PFSK-1 (cell line): ENCODE measurements at regions not wholly inside any gene's neighbourhood (a gene's known extent, or its start where the extent isn't known, plus 50 kb on each side); places are given as distances from the start of the nearest gene placed in this dataset.

Experiments
- FOXP2 ChIP-seq: optimal IDR thresholded peaks from 2 replicates; pipeline ENCODE3; 2011; ENCODE audit warnings: borderline replicate concordance, control low read depth, inconsistent platforms; ENCODE audit not compliant: insufficient read depth; ENCODE audit errors: extremely low read length, extremely low read depth
- POLR2AphosphoS5 ChIP-seq: IDR thresholded peaks from 2 replicates; pipeline ENCODE4 v1.6.1; 2012; ENCODE audit warnings: low read depth, mild to moderate bottlenecking, control low read depth, low read length, moderate library complexity
- SIN3A ChIP-seq: IDR thresholded peaks from 2 replicates; pipeline ENCODE4 v1.6.1; 2012; ENCODE audit warnings: mild to moderate bottlenecking, low read length, moderate library complexity, borderline replicate concordance; ENCODE audit not compliant: insufficient read depth
- TAF1 ChIP-seq: IDR thresholded peaks from 2 replicates; pipeline ENCODE4 v1.6.1; 2012; ENCODE audit warnings: low read length, control low read depth, borderline replicate concordance; ENCODE audit not compliant: insufficient read depth
- TF ChIP-seq, protein P1 (sequence below), 2 experiments: IDR thresholded peaks; 2 replicates each; pipeline versions ENCODE4 v1.6.1 to v1.8.0; 2011 to 2012; ENCODE audit warnings: low read depth in 2 of 2, low read length in 2 of 2, control low read depth in 1 of 2, inconsistent platforms in 1 of 2, mild to moderate bottlenecking in 1 of 2, moderate library complexity in 1 of 2; ENCODE audit not compliant: insufficient read depth in 1 of 2

DNA sequence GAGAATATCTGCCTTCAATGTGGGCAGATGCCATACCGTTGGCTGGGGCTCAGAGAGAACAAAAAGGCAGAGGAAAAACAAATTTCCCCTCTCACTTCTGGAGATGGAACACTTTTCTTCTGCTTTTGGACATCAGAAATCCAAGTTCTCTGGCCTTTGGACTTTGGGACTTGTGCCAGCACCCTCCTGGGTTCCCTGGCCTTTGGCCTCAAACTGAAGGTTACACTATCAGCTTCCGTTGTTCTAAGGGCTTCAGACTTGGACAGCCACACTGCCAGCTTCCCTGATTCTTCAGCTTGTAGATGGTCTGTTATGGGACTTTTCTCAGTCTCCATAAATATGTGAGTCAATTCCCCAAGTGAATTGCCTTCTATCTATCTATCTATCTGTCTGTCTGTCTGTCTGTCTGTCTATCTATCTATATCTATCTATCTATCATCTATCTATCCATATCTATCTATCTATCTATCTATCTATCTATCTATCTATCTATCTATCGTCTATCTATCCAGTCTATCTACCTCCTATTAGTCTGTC, 778.1 kb upstream of the TMPRSS15 start:
- TF ChIP-seq SIN3A, result no peak
- no peak for TF ChIP-seq FOXP2
- no peak for TF ChIP-seq POLR2AphosphoS5
- TF ChIP-seq, protein P1, sequence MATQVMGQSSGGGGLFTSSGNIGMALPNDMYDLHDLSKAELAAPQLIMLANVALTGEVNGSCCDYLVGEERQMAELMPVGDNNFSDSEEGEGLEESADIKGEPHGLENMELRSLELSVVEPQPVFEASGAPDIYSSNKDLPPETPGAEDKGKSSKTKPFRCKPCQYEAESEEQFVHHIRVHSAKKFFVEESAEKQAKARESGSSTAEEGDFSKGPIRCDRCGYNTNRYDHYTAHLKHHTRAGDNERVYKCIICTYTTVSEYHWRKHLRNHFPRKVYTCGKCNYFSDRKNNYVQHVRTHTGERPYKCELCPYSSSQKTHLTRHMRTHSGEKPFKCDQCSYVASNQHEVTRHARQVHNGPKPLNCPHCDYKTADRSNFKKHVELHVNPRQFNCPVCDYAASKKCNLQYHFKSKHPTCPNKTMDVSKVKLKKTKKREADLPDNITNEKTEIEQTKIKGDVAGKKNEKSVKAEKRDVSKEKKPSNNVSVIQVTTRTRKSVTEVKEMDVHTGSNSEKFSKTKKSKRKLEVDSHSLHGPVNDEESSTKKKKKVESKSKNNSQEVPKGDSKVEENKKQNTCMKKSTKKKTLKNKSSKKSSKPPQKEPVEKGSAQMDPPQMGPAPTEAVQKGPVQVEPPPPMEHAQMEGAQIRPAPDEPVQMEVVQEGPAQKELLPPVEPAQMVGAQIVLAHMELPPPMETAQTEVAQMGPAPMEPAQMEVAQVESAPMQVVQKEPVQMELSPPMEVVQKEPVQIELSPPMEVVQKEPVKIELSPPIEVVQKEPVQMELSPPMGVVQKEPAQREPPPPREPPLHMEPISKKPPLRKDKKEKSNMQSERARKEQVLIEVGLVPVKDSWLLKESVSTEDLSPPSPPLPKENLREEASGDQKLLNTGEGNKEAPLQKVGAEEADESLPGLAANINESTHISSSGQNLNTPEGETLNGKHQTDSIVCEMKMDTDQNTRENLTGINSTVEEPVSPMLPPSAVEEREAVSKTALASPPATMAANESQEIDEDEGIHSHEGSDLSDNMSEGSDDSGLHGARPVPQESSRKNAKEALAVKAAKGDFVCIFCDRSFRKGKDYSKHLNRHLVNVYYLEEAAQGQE (IDR thresholded peaks at IDR 0.05; ENCODE audit: insufficient read depth in 1 of 2, low read depth in 2 of 2, low read length in 2 of 2), result no peak
- no peak for TF ChIP-seq TAF1

DNA sequence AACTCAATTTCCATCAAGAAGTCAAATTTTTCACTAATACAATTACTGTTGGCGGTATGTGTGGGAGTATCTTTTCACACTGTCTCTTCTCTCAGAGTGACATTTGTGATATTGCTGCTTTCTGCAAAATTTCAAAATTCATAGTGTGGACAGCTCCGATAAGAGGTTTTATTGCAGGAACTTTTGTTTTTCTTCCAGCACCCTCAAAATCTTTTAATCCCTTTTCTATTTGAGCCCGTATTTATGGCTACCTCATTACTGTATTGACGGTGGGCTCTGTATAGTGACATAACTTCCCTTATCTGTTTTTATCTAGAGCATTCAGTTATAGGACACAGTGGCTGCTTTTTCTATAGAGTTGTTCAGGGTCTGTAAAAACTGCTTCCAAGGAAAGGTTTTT, 794.4 kb upstream of the TMPRSS15 start:
- TF ChIP-seq FOXP2 (no peak), SIN3A (no peak), TAF1 (no peak), POLR2AphosphoS5 (no peak)
- TF ChIP-seq, protein P1 (IDR thresholded peaks at IDR 0.05; ENCODE audit: insufficient read depth in 1 of 2, low read depth in 2 of 2, low read length in 2 of 2), result no peak

DNA sequence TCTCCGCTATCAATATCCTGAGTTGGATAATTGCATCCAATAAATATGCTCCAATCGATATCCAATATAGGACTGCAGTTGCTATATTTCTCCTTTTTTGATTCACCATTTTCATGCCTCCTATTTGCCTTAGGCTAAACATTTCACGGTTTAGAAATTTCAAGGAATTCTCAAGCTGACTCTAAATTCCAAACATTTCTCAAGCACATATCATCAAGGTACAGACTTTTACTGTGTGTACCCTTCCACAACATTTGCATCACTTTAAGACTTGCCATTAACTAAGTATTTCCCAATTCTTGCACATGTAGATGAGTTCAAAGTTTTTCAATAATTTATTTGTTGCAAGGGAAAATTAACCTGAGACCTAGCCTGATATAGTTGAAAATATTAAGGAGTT, 795.2 kb upstream of the TMPRSS15 start:
- TF ChIP-seq SIN3A (no peak), POLR2AphosphoS5 (no peak), FOXP2 (no peak), TAF1 (no peak)
- TF ChIP-seq, protein P1 (IDR thresholded peaks at IDR 0.05; ENCODE audit: insufficient read depth in 1 of 2, low read depth in 2 of 2, low read length in 2 of 2), result no peak

DNA sequence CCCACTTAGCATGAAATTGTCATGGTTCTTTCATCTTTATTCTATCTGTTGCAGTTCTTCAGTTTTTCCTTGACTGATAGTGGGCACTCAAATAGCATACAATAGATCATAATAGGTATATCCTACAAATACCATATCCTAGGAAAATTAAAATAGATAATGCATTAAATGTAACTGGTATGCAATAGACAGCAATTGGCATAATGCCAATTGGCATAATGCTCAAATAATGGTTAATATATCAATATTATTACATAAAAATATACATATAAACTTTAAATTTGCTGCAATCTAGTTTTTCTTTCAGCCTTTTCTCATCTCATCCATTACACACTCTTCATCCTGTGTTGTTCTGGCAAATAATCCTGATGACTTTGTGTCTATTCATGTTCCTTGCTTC, 814.6 kb upstream of the TMPRSS15 start:
- TF ChIP-seq POLR2AphosphoS5 (no peak), TAF1 (no peak), FOXP2 (no peak), SIN3A (no peak)
- TF ChIP-seq, protein P1 (IDR thresholded peaks at IDR 0.05; ENCODE audit: insufficient read depth in 1 of 2, low read depth in 2 of 2, low read length in 2 of 2), result no peak

DNA sequence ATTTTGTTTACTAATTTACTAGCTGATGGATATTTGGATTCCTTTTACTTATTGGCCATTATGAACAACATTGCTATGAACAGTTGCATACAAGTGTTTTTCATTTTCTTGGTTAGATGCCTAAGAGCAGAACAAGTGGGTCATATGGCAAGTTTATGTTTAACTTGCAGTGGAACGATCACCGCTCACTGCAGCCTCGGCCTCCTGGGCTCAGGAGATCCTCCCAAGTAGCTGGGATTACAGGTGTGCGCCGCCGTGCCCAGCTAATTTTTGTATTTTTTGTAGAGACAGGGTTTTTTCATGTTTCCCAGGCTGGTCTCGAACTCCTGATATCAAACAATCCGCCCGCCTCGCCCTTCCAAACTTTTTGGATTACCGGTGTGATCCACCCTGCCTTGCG, 820.5 kb upstream of the TMPRSS15 start:
- TF ChIP-seq TAF1 (no peak), POLR2AphosphoS5 (no peak), SIN3A (no peak), FOXP2 (no peak)
- TF ChIP-seq, protein P1 (IDR thresholded peaks at IDR 0.05; ENCODE audit: insufficient read depth in 1 of 2, low read depth in 2 of 2, low read length in 2 of 2), result no peak
